ENCODE measurements at regions not wholly inside any gene's neighbourhood (a gene's known extent, or its start where the extent isn't known, plus 50 kb on each side); places are given as distances from the start of the nearest gene placed in this dataset.

- no peak overlapping the region for H3K27ac ChIP-seq
These were observed 493.4 kb downstream of the OLFM4 start for GRCh38 chr13:53522034-53522433.

GRCh38 chr13:53537586-53537985 lies 509.0 kb downstream of the OLFM4 start:
- no peaks in the 10 kb centered on the region for H3K36me3 ChIP-seq
- 44 to 60% methylated on average over 1 of the region's 1 CpG for WGBS, 2 donors
- intact Hi-C loops (cut with DNase I), result no loop called here
- H3K27me3 ChIP-seq, result no peaks in the 10 kb centered on the region
- H3K4me3 ChIP-seq, result no peak overlapping the region
- DNase-seq, result no peak
- H3K27ac ChIP-seq, result no peak overlapping the region
- no peaks in the 10 kb centered on the region for H3K4me1 ChIP-seq
- TF ChIP-seq POLR2A (IDR thresholded peaks at IDR 0.05), result no peak
- TF ChIP-seq, protein P1, sequence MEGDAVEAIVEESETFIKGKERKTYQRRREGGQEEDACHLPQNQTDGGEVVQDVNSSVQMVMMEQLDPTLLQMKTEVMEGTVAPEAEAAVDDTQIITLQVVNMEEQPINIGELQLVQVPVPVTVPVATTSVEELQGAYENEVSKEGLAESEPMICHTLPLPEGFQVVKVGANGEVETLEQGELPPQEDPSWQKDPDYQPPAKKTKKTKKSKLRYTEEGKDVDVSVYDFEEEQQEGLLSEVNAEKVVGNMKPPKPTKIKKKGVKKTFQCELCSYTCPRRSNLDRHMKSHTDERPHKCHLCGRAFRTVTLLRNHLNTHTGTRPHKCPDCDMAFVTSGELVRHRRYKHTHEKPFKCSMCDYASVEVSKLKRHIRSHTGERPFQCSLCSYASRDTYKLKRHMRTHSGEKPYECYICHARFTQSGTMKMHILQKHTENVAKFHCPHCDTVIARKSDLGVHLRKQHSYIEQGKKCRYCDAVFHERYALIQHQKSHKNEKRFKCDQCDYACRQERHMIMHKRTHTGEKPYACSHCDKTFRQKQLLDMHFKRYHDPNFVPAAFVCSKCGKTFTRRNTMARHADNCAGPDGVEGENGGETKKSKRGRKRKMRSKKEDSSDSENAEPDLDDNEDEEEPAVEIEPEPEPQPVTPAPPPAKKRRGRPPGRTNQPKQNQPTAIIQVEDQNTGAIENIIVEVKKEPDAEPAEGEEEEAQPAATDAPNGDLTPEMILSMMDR (IDR thresholded peaks at IDR 0.05), result no peak
- H3K9me3 ChIP-seq, result peaks cover 0 to under 1% (median 0%) of the 10 kb centered on the region in 3 donors

More at GRCh38 chr13:53522034-53522433, 493.4 kb downstream of the OLFM4 start:
- peaks cover 0 to 6% (median 0%) of the 10 kb centered on the region in 3 donors for H3K9me3 ChIP-seq
- TF ChIP-seq, protein P1 (IDR thresholded peaks at IDR 0.05), result no peak
- no peak for TF ChIP-seq POLR2A (IDR thresholded peaks at IDR 0.05)
- intact Hi-C loops (cut with DNase I), result no loop called here
- H3K4me1 ChIP-seq, result no peaks in the 10 kb centered on the region
- H3K36me3 ChIP-seq, result no peaks in the 10 kb centered on the region
- H3K4me3 ChIP-seq, result no peak overlapping the region
- DNase-seq, result no peak
- no peaks in the 10 kb centered on the region for H3K27me3 ChIP-seq

GRCh38 chr13:53545340-53545941 lies 516.8 kb downstream of the OLFM4 start:
- TF ChIP-seq, protein P1 (IDR thresholded peaks at IDR 0.05), result no peak
- no peak for TF ChIP-seq POLR2A (IDR thresholded peaks at IDR 0.05)
- Histone ChIP-seq H3K9me3 (peaks cover 0 to 4% (median 0%) of the 10 kb centered on the region in 3 donors), H3K36me3 (no peaks in the 10 kb centered on the region), H3K4me3 (no peak overlapping the region), H3K27ac (no peak overlapping the region), H3K27me3 (no peaks in the 10 kb centered on the region), H3K4me1 (no peaks in the 10 kb centered on the region)
- DNase-seq, result no peak
- intact Hi-C loops (cut with DNase I), result no loop called here
- WGBS, 2 donors, result no CpG with 5 or more reads among the region's 1 CpG

DNA sequence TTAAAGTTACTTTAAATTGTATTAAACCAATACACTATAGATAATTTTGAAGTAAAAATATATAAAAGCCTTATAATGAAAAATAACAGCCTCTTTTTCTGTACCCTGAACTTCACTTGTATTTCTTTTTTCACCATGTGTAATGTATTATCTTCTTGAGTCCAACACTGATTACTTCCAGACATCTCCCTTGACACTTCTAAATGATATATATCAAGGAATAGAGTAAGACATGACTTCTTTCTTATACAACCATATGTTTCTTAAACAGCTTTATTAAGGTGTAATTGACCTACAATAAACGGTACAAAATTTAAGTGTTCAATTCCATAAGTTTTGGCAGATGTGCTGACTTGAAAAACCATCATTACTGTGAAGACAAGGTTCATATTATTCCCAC lies 531.9 kb downstream of the OLFM4 start:
- no peak for TF ChIP-seq POLR2A (IDR thresholded peaks at IDR 0.05)
- TF ChIP-seq, protein P1 (IDR thresholded peaks at IDR 0.05), result no peak
- WGBS, 2 donors, result 59 to 84% methylated on average over 1 of the region's 1 CpG
- H3K36me3 ChIP-seq, result no peaks in the 10 kb centered on the region
- intact Hi-C loops (cut with DNase I), result no loop called here
- H3K27me3 ChIP-seq, result no peaks in the 10 kb centered on the region
- H3K4me3 ChIP-seq, result no peak overlapping the region
- no peak for DNase-seq
- no peaks in the 10 kb centered on the region for H3K4me1 ChIP-seq
- no peaks in the 10 kb centered on the region for H3K9me3 ChIP-seq
- no peak overlapping the region for H3K27ac ChIP-seq

DNA sequence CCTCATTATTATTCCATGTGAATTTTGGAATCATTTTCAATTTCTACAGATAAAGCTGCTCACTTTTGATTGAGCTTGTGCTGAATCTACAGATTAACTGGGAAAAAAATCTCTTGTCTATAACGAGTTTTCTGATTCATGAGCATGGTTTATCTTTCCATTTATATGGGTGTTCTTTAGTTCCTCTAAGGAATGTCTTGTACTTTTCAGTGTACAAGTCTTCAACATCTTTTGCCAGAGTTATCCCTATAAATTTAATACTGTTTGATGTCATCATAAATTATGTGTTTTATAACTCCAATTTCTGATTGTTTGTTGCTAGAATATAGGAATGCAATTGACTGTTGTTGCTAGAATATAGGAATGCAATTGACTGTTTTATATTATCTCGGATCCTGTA lies 533.8 kb downstream of the OLFM4 start:
- no peak for DNase-seq
- H3K27ac ChIP-seq, result no peak overlapping the region
- H3K36me3 ChIP-seq, result no peaks in the 10 kb centered on the region
- WGBS, 2 donors, result 48 to 58% methylated on average over 2 of the region's 2 CpGs
- TF ChIP-seq POLR2A (IDR thresholded peaks at IDR 0.05), result no peak
- TF ChIP-seq, protein P1 (IDR thresholded peaks at IDR 0.05), result no peak
- H3K4me1 ChIP-seq, result no peaks in the 10 kb centered on the region
- H3K9me3 ChIP-seq, result no peaks in the 10 kb centered on the region
- no peaks in the 10 kb centered on the region for H3K27me3 ChIP-seq
- no peak overlapping the region for H3K4me3 ChIP-seq
- intact Hi-C loops (cut with DNase I), result no loop called here

Data from esophagus squamous epithelium (tissue), 5 donors.